Right lobe of liver (tissue), 4 donors: ENCODE measurements at regions not wholly inside any gene's neighbourhood (a gene's known extent, or its start where the extent isn't known, plus 50 kb on each side); places are given as distances from the start of the nearest gene placed in this dataset.

Experiments used
- CTCF ChIP-seq, 4 donors: fragments of 200-600 bp in 3 of 4; fragments of 450-650 bp in 1 of 4; IDR thresholded peaks; one replicate each; pipeline versions ENCODE4 v1.5.1 to v1.8.0; 2016 to 2022; ENCODE audit warnings: antibody characterized with exemption in 4 of 4, mild to moderate bottlenecking in 2 of 4
- POLR2A ChIP-seq: fragments of 450-650 bp; IDR thresholded peaks from one replicate; pipeline ENCODE4 v1.6.1; 2017; ENCODE audit warnings: antibody characterized with exemption, mild to moderate bottlenecking
- donor health status: DM: no; HTN: no; CAD: no.
- donor health status: DM: no; HTN: no; CAD: no.
- donor health status: DM: no; HTN: yes; CAD: no.

GRCh38 chr9:92175441-92175840 lies 60.2 kb upstream of the SPTLC1 start:
- TF ChIP-seq CTCF (IDR thresholded peaks at IDR 0.05) (no peak), POLR2A (no peak)
